ENCODE measurements at regions not wholly inside any gene's neighbourhood (a gene's known extent, or its start where the extent isn't known, plus 50 kb on each side); places are given as distances from the start of the nearest gene placed in this dataset.

GRCh38 chr7:9863545-9863944 lies 1110.1 kb upstream of the PHF14 start:
- H3K79me2 ChIP-seq (ENCODE audit: insufficient read depth, low read length), result no peaks in the 10 kb centered on the region
- ATAC-seq (no peak), DNase-seq (ENCODE audit: low read depth, low spot score) (no peak)
- no peaks in the 10 kb centered on the region for H3K4me1 ChIP-seq (ENCODE audit: control insufficient read depth in 1 of 2, insufficient read depth in 2 of 2, low read length in 2 of 2)
- no peaks in the 10 kb centered on the region for H3K9me2 ChIP-seq (ENCODE audit: insufficient read depth)
- no peaks in the 10 kb centered on the region for H3K27me3 ChIP-seq (ENCODE audit: insufficient read depth, low read length)
- no peak overlapping the region for H2AFZ ChIP-seq (ENCODE audit: low read depth, low read length, poor library complexity, severe bottlenecking)
- ChIA-PET RAD21 (ENCODE audit: low non-redundant PET in 1 of 2, low total read pairs in 2 of 2, uncharacterized antibody in 2 of 2, unreplicated experiment in 2 of 2) (no interaction called here), POLR2A (no interaction called here), CTCF (no interaction called here)
- H3K27ac ChIP-seq (ENCODE audit: low read depth, low read length), result no peak overlapping the region
- H3K36me3 ChIP-seq (ENCODE audit: control insufficient read depth in 1 of 2, insufficient read depth in 2 of 2, low read length in 2 of 2), result no peaks in the 10 kb centered on the region
- H3K9ac ChIP-seq (ENCODE audit: low read length), result no peak overlapping the region
- intact Hi-C loops (cut with micrococcal nuclease), result no loop called here
- no peaks in the 10 kb centered on the region for H4K20me1 ChIP-seq (ENCODE audit: insufficient read depth)
- H3K4me3 ChIP-seq (replicated peaks in 1 of 2; ENCODE audit: low read depth in 1 of 2, low read length in 2 of 2), result no peak overlapping the region
- H3K4me2 ChIP-seq (ENCODE audit: low read length), result no peak overlapping the region
- BruUV-seq (replicated peaks), result no TSS peak
- TF ChIP-seq MAX (IDR thresholded peaks at IDR 0.05) (no peak), EZH2 (IDR thresholded peaks at IDR 0.05) (no peak), FOSL1 (IDR thresholded peaks at IDR 0.05; ENCODE audit: low read depth) (no peak), YY1 (IDR thresholded peaks at IDR 0.05; ENCODE audit: extremely low read depth, insufficient replicate concordance, low read depth, low read length) (no peak), POLR2AphosphoS5 (IDR thresholded peaks at IDR 0.05; ENCODE audit: low read depth, low read length) (no peak), ELF1 (IDR thresholded peaks at IDR 0.05; ENCODE audit: borderline replicate concordance, low read depth) (no peak), TCF7L2 (IDR thresholded peaks at IDR 0.05; ENCODE audit: borderline replicate concordance, extremely low read depth, insufficient read depth, insufficient read length) (no peak), ZNF274 (IDR thresholded peaks at IDR 0.05; ENCODE audit: low read depth, low read length) (no peak), CTCF (IDR thresholded peaks at IDR 0.05 in 2 of 3, conservative IDR thresholded peaks at IDR 0.05 in 1 of 3; ENCODE audit: borderline replicate concordance in 1 of 3, insufficient read depth in 1 of 3, low read depth in 2 of 3, low read length in 2 of 3) (no peak)
- H3K9me3 ChIP-seq (ENCODE audit: control insufficient read depth in 1 of 2, insufficient read depth in 1 of 2, low read depth in 1 of 2, low read length in 2 of 2), result peaks cover 11 to 14% of the 10 kb centered on the region in 2 experiments; a peak in 2 of 4 replicates
